A549 (cell line): ENCODE measurements at regions not wholly inside any gene's neighbourhood (a gene's known extent, or its start where the extent isn't known, plus 50 kb on each side); places are given as distances from the start of the nearest gene placed in this dataset.

ENCODE experiments used
- ATAC-seq, 2 experiments: fragments of 200-7000 bp in 1 of 2; fragments of >200 bp in 1 of 2; cut with Nextera tagmentation in 1 of 2; cut with Tn5 transposase in 1 of 2; 3 replicates each; pipeline versions ENCODE4 v1.8.0 to v1.9.1; 2018 to 2020; ENCODE audit warnings: mild to moderate bottlenecking in 1 of 2, moderate library complexity in 1 of 2
- CTCF ChIA-PET: fragments of 300-600 bp; sonication (Branson Sonifier 250); formaldehyde crosslinking; extraction: SDS; loops from one replicate; lab custom pipeline; 2021; ENCODE audit warnings: antibody characterized with exemption, inconsistent platforms; lab: Yijun Ruan, JAX
- POLR2A ChIA-PET: fragments of 350-600 bp; formaldehyde crosslinking; extraction: SDS; loops from one replicate; lab custom pipeline; 2021; ENCODE audit warnings: antibody characterized with exemption, inconsistent platforms; lab: Yijun Ruan, JAX
- DNase-seq, 2 experiments: peaks; one replicate each; pipeline versions ENCODE4 v3.0.0 to v3.0.0-alpha.2; 2011 to 2016; ENCODE audit warnings: low read depth in 1 of 2, low spot score in 1 of 2
- FAIRE-seq: peaks from 2 replicates; lab custom pipeline; 2011; peaks lifted over from hg19 to GRCh38; lab: Jason Lieb, UNC
- H3K27ac ChIP-seq, 2 experiments: fragments of >200 bp; sonication (Bioruptor Twin); formaldehyde crosslinking; 3 replicates each; pipeline ENCODE4 v1.5.1; 2016 to 2017
- H3K4me1 ChIP-seq: fragments of >200 bp; sonication (Bioruptor Twin); formaldehyde crosslinking; 3 replicates; pipeline ENCODE4 v1.6.1; 2016
- H3K4me2 ChIP-seq: fragments of >200 bp; sonication (Bioruptor Twin); formaldehyde crosslinking; 3 replicates; pipeline ENCODE4 v1.6.1; 2016
- H3K4me3 ChIP-seq: fragments of >200 bp; sonication (Bioruptor Twin); formaldehyde crosslinking; 3 replicates; pipeline ENCODE4 v1.5.1; 2016
- H3K9me3 ChIP-seq: fragments of >200 bp; sonication (Bioruptor Twin); formaldehyde crosslinking; 3 replicates; pipeline ENCODE4 v1.6.1; 2016
- EP300 ChIP-seq, 2 experiments: fragments of >200 bp; sonication (Bioruptor Twin); formaldehyde crosslinking; IDR thresholded peaks; 2 replicates in 1 of 2; 3 replicates in 1 of 2; pipeline ENCODE4 v1.6.1; 2016 to 2017
- FOXS1 ChIP-seq: fragments of 250-450 bp; sonication (Bioruptor Pico); IDR thresholded peaks from 2 replicates; pipeline ENCODE4 v1.5.0; 2020; ENCODE audit warnings: mild to moderate bottlenecking, moderate library complexity
- HEYL ChIP-seq: fragments of 250-450 bp; sonication (Bioruptor Pico); IDR thresholded peaks from 2 replicates; pipeline ENCODE4 v1.8.0; 2021; ENCODE audit warnings: mild to moderate bottlenecking, moderate library complexity
- HOXA7 ChIP-seq: fragments of 250-450 bp; sonication (Bioruptor Pico); IDR thresholded peaks from 2 replicates; pipeline ENCODE4 v1.5.0; 2020; ENCODE audit warnings: mild to moderate bottlenecking, moderate library complexity
- JUN ChIP-seq, 2 experiments: fragments of >200 bp; sonication (Bioruptor Twin); formaldehyde crosslinking; IDR thresholded peaks; 2 replicates in 1 of 2; 3 replicates in 1 of 2; pipeline ENCODE4 v1.6.1; 2016 to 2017
- KDM5A ChIP-seq: fragments of 200-600 bp; sonication (generic); IDR thresholded peaks from 2 replicates; pipeline ENCODE4 v1.6.1; 2016; ENCODE audit warnings: antibody characterized with exemption, mild to moderate bottlenecking
- MAFK ChIP-seq: fragments of 450-650 bp; IDR thresholded peaks from 2 replicates; pipeline ENCODE4 v1.6.1; 2014; ENCODE audit not compliant: partially characterized antibody
- MAX ChIP-seq: IDR thresholded peaks from 2 replicates; pipeline ENCODE4 v1.6.1; 2012
- MYC ChIP-seq: IDR thresholded peaks from 2 replicates; pipeline ENCODE4 v1.6.1; 2012; ENCODE audit warnings: mild to moderate bottlenecking, inconsistent platforms, low read length, improper control_type of control experiment, borderline replicate concordance
- PHF8 ChIP-seq: fragments of 200-600 bp; sonication (generic); IDR thresholded peaks from 2 replicates; pipeline ENCODE4 v1.6.1; 2016; ENCODE audit warnings: low read depth, mild to moderate bottlenecking, antibody characterized with exemption, moderate library complexity, borderline replicate concordance
- POLR2AphosphoS2 ChIP-seq: conservative IDR thresholded peaks from 2 replicates; pipeline ENCODE4 v1.6.1; 2012; ENCODE audit warnings: low read length, improper control_type of control experiment, inconsistent platforms
- RAD21 ChIP-seq, 2 experiments: fragments of >200 bp in 1 of 2; sonication (Bioruptor Twin) in 1 of 2; formaldehyde crosslinking in 1 of 2; IDR thresholded peaks in 1 of 2; conservative IDR thresholded peaks in 1 of 2; 2 replicates in 1 of 2; 3 replicates in 1 of 2; pipeline ENCODE4 v1.6.1; 2012 to 2018; ENCODE audit warnings: inconsistent platforms in 1 of 2
- REST ChIP-seq: fragments of 200-600 bp; sonication (generic); IDR thresholded peaks from 2 replicates; pipeline ENCODE4 v1.6.1; 2016; ENCODE audit warnings: antibody characterized with exemption, mild to moderate bottlenecking, moderate library complexity
- RFX5 ChIP-seq: fragments of 450-650 bp; IDR thresholded peaks from 2 replicates; pipeline ENCODE4 v1.7.1; 2014; ENCODE audit warnings: antibody characterized with exemption, mild to moderate bottlenecking, moderate library complexity
- RNF2 ChIP-seq: fragments of 200-600 bp; sonication (generic); IDR thresholded peaks from 2 replicates; pipeline ENCODE4 v1.6.1; 2016; ENCODE audit warnings: low read depth, mild to moderate bottlenecking, antibody characterized with exemption, moderate library complexity, borderline replicate concordance
- TFCP2L1 ChIP-seq: fragments of 250-450 bp; sonication (Bioruptor Pico); IDR thresholded peaks from 2 replicates; pipeline ENCODE4 v1.5.0; 2021; ENCODE audit warnings: mild to moderate bottlenecking
- ZNF302 ChIP-seq: fragments of 250-450 bp; sonication (Bioruptor Pico); IDR thresholded peaks from 2 replicates; pipeline ENCODE4 v1.9.0; 2021; ENCODE audit warnings: inconsistent platforms, mild to moderate bottlenecking, moderate library complexity
- WGBS: methylation state at CpG from one replicate; pipeline ENCODE4 v1.1.6; 2017; ENCODE audit errors: missing lambda C conversion rate; 5-methylcytosine and 5-hydroxymethylcytosine counted together
- TF ChIP-seq, protein P1 (sequence below): IDR thresholded peaks from 2 replicates; pipeline ENCODE4 v1.6.1; 2012; ENCODE audit warnings: low read depth, borderline replicate concordance
- TF ChIP-seq, protein P2 (sequence below): fragments of >200 bp; sonication (Bioruptor Twin); formaldehyde crosslinking; IDR thresholded peaks from 3 replicates; pipeline ENCODE4 v1.5.1; 2016

DNA sequence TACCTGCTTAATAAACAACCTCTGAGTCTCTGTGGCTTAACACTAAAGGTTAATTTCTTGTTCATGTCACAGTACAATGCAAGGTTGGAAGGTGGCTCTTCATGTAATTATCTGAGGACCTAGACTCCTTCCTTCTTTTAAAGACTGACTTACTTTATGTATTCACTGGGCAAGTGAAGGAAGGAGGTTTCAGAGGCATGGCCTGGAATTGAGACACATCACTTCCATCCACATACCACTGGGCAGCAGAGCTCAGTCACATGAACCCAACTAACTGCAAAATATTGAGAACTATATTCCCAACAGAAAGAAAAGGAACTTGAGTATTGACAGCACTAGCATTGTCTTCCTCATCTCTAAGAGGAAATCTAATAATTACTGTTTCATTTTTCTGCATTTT, 57.5 kb upstream of the FN1 start:
- Histone ChIP-seq H3K9me3 (no peaks in the 10 kb centered on the region), H3K27ac (no peak overlapping the region), H3K4me3 (no peak overlapping the region), H3K4me2 (no peak overlapping the region), H3K4me1 (peaks cover 7% of the 10 kb centered on the region)
- DNase-seq = no peak
- ChIA-PET CTCF (no interaction called here), POLR2A (no interaction called here)
- ATAC-seq = no peak
- FAIRE-seq = no peak
- no peak for TF ChIP-seq ZNF302 (CRISPR knock-in tag)
- no peak for TF ChIP-seq HEYL (CRISPR knock-in tag)
- no peak for TF ChIP-seq TFCP2L1 (CRISPR knock-in tag)
- no peak for TF ChIP-seq PHF8
- no peak for TF ChIP-seq POLR2AphosphoS2
- TF ChIP-seq JUN (IDR thresholded peaks at IDR 0.05) = no peak
- TF ChIP-seq RFX5 = no peak
- TF ChIP-seq, protein P1, sequence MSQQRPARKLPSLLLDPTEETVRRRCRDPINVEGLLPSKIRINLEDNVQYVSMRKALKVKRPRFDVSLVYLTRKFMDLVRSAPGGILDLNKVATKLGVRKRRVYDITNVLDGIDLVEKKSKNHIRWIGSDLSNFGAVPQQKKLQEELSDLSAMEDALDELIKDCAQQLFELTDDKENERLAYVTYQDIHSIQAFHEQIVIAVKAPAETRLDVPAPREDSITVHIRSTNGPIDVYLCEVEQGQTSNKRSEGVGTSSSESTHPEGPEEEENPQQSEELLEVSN = no peak
- no peak for TF ChIP-seq MYC
- TF ChIP-seq EP300 (IDR thresholded peaks at IDR 0.05) = no peak
- no peak for TF ChIP-seq REST
- TF ChIP-seq KDM5A = no peak
- TF ChIP-seq HOXA7 (CRISPR knock-in tag) = no peak
- no peak for TF ChIP-seq FOXS1 (CRISPR knock-in tag)
- no peak for TF ChIP-seq MAX
- no peak for TF ChIP-seq RNF2
- TF ChIP-seq, all 56 proteins: peak for 0

GRCh38 chr2:215489288-215489848, 53.5 kb upstream of the FN1 start:
- no peaks in the 10 kb centered on the region for H3K4me1 ChIP-seq
- TF ChIP-seq RFX5 (no peak), MAFK (peak; percentile 77), RAD21 (conservative IDR thresholded peaks at IDR 0.05 in 1 of 2, IDR thresholded peaks at IDR 0.05 in 1 of 2) (peak in 1 of 2 experiments; percentile 34; a peak in 2 of 5 replicates)
- TF ChIP-seq, protein P2, sequence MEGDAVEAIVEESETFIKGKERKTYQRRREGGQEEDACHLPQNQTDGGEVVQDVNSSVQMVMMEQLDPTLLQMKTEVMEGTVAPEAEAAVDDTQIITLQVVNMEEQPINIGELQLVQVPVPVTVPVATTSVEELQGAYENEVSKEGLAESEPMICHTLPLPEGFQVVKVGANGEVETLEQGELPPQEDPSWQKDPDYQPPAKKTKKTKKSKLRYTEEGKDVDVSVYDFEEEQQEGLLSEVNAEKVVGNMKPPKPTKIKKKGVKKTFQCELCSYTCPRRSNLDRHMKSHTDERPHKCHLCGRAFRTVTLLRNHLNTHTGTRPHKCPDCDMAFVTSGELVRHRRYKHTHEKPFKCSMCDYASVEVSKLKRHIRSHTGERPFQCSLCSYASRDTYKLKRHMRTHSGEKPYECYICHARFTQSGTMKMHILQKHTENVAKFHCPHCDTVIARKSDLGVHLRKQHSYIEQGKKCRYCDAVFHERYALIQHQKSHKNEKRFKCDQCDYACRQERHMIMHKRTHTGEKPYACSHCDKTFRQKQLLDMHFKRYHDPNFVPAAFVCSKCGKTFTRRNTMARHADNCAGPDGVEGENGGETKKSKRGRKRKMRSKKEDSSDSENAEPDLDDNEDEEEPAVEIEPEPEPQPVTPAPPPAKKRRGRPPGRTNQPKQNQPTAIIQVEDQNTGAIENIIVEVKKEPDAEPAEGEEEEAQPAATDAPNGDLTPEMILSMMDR = 0 out of 3 replicates have a peak, but pooled peaks have one; percentile 9
- TF ChIP-seq, all 56 proteins: peak for 3
- ATAC-seq (no peak), DNase-seq (no peak), FAIRE-seq (no peak)
- no peak overlapping the region for H3K4me2 ChIP-seq
- no peak overlapping the region for H3K27ac ChIP-seq
- no peak overlapping the region for H3K4me3 ChIP-seq
- WGBS = 63% methylated on average over 3 of the region's 3 CpGs
- CTCF ChIA-PET = interaction anchor here (0.7 kb wide), 1 partner anchor 191 kb away, joined by 3 read pairs; no protein-coding TSS in a partner anchor
- POLR2A ChIA-PET = no interaction called here
- H3K9me3 ChIP-seq = no peaks in the 10 kb centered on the region
